GM03348 (cell line): ENCODE measurements at regions not wholly inside any gene's neighbourhood (a gene's known extent, or its start where the extent isn't known, plus 50 kb on each side); places are given as distances from the start of the nearest gene placed in this dataset.
"Not testable (repeated sequence)": the region's sequence is repeated elsewhere in the genome, so short reads cannot be mapped to it uniquely, and the experiment has no call there.

Experiments used
- DNase-seq: peaks from one replicate; pipeline ENCODE4 v3.0.0; 2012; ENCODE audit warnings: low spot score

DNA sequence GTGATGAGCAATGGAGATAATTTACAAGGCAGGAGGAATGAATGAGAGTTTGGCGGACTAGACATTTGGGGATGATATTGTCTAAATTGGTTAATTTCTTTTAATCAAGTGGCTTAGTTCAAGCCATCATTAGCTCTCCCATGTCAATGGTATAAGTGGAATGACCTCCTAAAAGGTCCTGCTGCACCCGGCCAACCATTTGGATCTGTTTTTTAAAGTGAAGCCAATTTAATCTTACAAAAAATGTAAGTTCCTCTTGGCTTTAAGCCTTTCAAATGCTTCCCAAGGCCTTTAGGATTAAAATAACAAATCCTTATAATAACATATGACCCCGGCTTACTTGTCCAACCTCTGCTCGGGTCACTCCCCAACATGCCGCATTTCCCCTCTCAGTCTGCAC lies 484.4 kb upstream of the ADAMTS9 start:
- DNase-seq, result no peak

DNA sequence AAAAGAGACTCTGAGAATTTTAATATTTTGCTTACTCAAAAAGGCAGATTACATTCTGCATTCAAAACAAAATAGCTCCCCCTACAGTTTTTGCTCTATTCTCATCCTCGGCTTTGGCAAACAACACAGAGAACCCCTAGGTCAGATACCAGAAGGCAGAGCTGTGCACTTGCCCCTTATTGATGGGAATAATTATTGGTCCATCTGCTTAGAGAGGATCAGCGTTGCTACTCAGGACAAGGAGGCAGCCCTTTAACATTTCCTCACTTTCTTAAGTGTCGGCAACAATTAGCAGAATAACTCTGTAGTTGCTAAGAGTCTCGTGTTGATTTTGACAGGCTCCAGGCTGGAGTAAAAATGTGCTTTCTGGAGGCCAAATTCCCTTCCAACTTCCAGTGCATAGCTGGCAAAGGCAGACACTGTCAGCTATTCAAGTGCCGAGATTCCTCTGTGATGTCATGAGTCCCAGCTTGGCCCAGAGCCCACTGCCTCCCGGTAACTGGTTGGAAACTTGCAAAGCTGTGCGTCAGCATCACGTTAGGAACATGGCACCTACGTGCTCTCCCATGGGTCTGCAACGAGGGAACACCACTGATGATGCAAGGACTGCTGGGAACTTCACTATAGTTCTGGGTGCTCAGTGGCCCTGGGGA lies 482.7 kb upstream of the ADAMTS9 start:
- peak; percentile 49 for DNase-seq

DNA sequence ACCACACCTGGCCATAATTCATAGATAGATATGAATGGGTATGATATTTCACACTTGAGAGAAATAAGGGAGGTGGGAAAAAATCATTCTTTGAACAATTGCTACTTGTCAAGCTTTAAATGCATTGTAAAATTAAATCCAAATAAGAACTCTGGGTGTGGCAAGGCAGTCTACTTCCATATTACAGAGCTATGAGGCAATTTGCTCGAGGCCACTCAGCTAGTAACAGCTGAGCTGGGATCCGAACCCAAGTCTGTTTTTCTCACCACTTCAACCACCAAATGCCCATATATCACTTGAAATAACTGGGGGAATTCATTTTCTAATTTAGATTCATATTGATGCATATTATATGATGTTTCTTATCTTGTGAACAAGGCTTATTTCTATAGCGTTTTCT lies 482.2 kb upstream of the ADAMTS9 start:
- DNase-seq, result no peak

DNA sequence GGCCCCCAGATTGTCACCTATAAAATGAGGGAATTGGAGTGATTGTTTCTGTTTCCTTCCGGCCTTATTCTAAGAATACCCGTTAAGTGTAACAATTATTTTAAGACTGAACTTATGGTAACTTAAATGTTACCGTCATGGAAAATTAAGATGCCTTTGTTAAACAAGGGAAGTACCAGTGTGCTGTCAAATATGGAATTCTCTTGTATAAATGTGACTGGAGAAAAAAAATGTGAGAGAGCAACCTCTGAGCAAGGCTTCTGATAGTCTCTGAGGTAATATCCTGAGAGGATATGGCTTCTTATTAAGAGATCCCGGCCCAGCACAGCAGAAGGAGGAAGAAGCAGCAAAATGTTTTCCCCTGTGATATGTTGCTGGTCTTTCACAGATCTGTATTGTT lies 480.7 kb upstream of the ADAMTS9 start:
- no peak for DNase-seq

DNA sequence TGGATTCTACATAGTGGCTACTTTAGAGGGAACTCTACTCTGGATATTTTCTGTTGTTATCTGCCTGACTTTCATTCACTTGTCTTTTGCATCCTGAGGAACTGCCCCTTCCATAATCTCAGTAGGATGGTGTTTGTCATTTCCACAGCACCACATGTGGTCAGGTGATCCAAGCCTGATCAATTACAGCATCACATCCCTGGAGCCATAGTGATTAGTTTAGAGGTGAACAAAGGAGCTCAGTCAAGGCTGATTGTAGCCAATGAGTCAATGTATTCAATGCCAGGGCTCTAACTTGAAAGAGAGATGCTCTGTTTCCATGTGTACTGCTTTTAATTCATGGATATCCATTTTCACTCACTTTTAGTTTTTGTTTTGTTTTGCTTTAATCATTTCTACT lies 478.7 kb upstream of the ADAMTS9 start:
- DNase-seq, result no peak

DNA sequence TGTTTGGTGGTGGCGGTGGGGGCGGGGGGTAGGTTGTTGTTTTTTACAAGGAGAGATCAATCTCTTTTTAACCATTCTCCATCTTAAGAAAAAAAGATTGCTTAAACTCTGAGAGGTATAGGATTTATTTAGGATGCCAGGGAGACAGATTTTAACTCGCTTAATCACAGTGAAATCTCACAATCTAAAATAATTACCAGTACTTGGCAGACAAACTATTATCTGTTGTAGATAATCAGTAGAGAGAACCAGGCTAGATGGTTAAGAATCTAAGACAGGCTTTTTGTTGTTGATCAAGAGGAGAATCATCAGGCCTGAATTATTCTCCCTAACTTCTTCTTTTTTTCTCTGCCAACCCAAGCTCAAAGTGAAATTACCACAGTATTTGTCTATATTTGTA lies 470.2 kb upstream of the ADAMTS9 start:
- no peak for DNase-seq

DNA sequence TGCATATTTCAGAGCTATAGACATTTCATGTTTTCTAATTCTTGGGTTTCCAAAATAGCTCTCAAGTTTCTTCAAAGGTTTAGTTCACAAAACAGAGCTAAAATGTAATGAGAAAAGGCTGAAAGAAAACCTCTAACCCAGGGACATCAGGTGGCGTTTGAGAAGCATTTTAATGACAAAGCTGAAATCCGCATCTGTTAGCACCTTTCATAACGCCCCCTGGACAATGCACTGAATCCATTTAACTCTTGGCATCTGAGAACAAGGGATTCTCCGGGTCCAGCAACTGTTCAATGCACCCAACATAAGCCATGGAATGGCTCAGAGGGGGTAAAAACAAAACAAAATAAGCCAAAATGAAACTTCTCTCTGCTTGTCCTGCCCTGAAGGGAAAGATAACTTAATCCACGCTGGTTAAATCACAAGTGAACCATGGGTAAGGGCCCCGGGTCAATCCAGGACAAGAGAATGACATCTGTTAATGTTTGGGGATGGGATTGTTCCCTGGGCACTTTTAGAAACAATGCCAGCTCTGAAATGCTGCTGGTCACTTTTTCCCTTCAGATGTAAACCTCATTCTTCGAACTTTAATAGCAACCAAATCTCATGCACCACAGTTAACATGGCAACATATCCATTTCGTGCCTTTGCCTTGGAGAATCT lies 466.2 kb upstream of the ADAMTS9 start:
- no peak for DNase-seq

DNA sequence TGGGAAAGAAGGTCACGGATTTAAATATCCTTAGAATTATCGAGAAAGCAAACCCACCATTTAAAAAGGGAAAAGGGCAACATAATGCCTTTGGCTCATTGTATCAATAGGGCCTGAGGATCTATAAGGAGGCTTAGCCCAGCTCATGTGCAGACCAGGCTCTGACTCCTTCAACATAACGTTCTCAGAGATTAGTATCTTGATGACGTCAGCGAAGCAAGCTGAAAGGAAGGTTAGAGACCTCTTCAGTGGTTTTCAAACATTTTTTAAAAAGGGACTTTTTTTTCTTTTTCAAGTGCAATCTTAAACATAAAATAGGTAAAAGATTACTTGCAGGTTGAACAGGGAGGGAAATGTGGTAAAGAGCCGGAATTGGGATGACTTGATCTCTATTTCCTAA lies 463.9 kb upstream of the ADAMTS9 start:
- no peak for DNase-seq

DNA sequence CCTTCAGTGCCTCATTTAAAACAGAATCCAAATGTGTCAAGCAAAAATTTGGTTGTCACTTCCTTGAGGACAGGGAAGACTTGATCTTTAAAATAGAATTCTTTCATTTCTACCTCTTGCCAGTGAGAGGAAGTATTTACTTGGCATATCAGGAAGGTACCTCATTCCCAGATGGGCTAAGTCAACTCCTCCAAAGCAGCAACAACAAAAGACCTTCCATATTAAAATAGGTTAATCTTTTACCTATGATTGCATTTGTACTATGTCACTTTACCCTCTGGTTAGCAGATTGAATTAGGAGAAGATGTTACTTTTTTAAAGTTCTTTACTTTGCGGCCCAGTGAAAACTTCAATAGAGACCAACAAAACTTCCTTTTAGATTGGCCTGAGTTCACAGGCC lies 462.1 kb upstream of the ADAMTS9 start:
- no peak for DNase-seq

DNA sequence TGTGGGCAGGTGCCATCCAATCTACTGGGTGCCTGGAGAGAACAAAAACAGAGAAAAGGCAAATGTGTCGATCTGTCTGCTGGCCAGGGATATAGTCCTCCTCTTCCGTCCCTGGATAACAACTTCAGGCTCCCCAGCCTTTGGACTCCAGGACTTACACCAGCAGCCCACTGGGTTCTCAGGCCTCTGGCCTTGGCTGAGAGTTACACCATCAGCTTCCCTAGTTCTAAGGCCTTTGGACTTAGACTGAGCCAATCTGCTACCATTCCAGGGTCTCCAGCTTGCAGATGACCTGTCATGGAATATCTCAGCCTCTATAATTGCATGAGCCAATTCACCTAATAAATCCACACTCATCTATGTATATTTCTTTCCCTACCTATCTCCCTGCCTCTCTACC lies 460.9 kb upstream of the ADAMTS9 start:
- no peak for DNase-seq

DNA sequence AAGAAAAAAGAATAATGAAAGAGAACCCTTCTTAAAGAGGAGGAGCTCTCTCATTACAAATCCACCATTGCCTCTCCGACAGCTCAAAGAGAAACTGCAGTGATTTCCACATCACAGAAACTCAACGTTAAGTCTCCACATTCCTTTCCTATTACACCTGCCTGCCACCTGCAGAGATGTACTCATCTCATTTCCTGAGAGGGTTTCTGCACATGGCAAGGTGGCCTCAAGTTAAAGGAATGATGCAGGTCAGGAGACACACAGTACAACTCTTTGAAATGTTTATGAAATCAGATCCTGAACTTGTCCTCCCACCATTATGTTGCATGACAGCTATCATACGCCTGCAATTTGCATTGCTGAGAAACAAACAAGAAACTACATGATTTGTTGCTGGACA lies 458.4 kb upstream of the ADAMTS9 start:
- DNase-seq, result no peak

DNA sequence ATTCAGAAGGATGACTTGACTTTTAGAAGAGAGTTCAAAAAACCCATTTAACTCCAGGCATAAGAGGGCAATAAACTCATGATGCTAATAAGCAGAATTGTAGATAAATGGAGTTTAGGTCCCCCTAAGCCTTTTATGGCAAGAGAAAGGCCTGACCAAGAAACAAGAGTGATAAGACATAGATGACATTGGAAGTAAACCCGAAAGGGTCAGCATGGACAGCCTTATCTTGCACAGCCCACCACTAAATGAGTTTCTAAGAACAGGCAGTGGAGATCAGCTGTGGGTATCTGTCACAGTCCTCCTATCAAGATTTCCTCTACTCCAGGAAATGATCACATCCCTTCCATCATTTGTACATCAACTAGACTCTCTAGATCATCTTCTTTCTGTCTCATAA lies 457.9 kb upstream of the ADAMTS9 start:
- DNase-seq, result no peak

DNA sequence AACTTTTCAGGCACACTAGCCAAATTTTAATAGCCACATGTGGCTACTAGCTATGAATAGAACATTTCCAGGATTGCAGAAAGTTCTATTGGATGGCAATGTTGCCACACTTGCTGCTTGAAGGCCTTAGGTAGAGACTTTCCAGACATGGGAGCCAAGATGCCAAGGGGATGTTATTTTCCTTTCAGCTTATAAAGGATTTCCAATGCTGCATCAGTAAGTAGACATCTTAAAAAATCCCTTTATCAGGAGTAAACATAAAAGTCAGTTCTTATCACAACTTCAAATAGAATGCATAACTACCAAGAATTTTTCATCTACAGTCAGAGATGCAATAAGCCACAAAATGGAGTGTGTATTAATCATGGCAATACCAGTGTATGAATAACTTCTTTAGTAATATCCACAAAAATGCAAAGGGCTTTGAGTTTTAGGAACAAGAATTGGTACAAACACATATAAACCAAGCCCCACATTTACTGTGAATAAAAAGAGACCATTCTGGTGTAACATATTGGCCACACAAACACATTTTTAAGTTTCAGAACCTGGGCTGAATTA lies 457.1 kb upstream of the ADAMTS9 start:
- peak; percentile 50 for DNase-seq

DNA sequence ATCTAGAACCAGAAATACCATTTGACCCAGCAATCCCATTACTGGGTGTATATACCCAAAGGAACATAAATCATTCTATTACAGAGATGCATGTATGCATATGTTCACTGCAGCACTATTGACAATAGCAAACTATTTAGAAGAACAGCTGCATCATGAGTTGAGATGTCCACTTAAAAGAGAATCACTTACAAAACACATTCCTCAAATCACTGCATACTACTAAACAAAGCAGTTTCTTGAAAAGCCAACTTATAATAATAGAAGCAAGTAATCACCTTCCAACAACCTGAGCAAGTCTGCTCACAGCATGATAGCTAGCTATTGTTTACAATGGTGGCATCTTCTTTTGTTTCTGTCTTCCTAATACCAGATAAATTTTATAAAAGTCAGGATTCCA lies 454.7 kb upstream of the ADAMTS9 start:
- no peak for DNase-seq

DNA sequence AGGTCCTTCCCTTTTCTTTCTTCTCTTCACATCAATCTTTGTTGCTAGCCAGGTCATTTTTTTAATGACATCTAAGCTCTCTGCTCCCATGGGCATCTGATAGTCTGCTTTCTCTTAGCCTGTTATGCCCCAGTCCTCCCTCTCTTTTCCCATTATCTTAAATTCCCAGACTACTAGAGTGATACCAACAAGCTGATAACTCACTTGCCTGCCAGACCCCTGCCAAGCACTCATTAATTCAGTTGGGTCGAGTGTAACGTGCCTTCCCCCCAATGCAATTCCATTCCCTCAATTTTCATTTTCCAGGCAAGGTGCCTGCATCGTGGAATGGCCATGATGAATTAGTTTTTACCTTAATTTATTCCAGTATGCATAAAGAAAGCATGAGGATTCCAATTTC lies 450.8 kb upstream of the ADAMTS9 start:
- DNase-seq, result no peak

DNA sequence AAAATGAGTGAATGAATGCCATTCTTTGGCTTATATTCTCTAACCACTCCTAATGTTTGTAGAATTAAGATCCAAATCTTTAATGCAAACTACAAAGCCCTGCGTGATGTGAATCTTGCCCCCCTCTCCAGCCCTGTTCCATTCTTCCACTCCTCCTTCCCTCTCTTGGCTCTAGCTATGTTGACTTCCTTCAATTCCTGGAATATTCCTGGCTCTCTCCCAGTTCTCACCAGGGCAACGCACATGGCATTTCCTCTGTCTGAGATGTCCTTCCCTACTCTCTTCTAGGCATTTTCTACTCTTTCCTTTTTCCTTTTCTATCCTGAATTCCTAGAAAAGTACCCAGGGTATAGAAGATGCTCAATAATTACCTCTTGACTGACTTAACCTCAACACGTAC lies 446.0 kb upstream of the ADAMTS9 start:
- DNase-seq, result not testable (repeated sequence)

DNA sequence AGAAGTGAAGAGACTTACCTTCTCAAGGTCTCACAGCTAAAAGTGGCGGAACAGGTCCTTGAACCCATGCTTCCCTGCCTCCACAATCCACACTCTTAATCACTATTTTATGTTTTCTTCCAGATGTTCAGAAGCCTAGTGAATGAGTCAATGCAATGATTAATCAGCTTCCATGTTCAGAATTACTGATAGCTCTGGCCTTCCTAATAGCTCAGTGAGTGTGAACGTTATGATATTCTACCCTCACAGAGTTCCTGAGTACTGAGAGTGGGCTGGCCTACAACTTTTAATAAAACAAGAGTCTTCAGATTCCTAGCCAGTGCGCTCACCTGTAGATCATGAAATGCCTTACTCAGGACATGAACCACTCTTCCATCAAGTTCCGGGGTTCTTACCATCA lies 443.0 kb upstream of the ADAMTS9 start:
- peak; percentile 14 for DNase-seq

DNA sequence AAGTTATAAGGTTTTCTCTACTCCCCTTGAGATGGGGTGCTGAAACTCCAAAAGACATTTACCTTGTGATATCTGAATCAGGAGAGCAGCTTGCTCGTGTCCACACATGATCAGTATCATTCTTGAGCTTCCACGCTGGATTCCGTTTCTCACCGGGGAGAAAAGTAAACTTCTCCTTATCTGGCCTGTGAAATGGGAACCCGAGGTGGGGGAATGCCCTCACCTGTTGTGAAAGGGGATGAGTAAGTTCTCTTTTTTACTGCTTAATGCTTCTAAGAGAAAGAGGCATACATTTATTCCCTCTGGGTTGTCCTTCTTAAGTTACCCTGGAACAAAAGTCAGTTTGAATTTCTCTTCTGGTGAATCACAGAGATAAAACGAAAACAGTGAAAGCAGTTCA lies 440.5 kb upstream of the ADAMTS9 start:
- no peak for DNase-seq

DNA sequence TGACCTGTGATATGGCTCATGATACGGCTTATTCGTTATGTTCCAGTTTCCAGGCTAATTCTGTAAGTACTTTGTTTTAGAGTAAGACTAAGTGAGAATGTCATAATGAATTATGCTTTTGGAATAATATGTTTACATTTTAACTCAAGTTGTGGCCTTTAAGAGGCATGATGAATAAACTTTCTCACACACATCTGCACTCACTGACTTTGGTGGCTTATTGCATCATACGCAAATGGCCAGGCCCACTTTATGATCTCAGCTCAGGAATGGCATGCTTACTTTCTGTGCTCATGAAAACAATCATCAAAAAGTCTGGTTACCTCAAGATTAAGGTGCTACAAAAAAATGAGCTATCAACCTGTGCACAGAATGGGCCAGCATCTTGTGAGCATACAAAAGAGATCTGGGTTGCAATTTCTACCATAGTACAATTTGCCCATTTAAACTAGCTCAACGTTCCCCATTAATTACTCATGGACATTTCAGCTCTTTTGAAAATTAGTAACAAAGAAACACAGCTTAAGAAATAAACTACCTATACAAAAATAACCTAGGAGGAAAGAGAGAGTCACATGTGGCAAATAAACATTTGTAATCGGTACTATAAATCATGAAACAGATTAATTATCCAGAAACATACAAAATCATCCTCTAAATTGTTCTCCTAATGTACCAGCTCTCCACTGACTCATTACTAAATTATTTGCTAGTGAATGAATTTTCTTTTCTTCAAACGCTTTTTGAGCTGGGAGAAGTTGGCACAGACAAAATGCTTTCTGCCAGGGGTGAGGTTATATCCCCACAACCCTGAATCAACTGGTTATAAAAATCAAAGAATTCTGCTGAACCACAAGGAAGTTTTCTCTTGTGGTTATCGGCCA lies 439.0 kb upstream of the ADAMTS9 start:
- DNase-seq, result peak; percentile 52

DNA sequence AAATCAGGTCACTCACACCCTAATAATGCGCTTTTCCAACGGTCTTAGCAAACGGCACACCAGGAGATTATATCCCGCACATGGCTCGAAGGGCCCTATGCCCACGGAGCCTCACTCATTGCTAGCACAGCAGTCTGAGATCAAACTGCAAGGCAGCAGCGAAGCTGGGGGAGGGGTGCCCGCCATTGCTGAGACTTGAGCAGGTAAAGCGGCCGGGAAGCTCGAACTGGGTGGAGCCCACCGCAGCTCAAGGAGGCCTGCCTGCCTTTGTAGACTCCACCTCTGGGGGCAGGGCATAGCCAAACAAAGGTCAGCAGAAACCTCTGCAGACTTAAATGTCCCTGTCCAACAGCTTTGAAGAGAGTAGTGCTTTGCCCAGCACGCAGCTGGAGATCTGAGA lies 432.4 kb upstream of the ADAMTS9 start:
- not testable (repeated sequence) for DNase-seq

DNA sequence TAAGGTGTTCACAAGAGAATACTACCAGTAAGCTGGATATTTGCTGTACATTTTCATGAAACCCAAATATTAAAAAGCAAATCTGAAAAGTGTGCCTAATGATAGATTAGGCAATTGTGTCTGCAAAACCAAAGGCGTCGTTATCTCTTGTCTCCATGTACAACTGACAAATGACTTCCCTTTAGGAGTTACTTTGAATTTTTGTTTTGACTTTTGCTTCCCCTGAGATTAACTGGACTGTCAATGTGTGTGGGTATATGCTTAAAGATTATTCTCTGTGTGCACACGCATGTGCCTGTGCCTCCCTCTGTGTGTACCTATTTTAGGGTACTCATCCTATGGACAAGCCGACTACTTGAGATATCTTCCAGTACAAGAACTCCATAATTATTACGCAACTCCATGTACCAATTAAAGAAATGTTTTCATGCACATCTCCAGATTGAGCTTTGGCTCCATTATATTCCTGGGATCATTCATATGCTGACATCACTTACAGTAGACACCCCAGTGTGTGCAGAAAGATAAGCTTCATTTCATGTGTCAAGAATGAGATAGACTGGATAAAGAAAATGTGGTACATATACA lies 431.2 kb upstream of the ADAMTS9 start:
- DNase-seq, result no peak

DNA sequence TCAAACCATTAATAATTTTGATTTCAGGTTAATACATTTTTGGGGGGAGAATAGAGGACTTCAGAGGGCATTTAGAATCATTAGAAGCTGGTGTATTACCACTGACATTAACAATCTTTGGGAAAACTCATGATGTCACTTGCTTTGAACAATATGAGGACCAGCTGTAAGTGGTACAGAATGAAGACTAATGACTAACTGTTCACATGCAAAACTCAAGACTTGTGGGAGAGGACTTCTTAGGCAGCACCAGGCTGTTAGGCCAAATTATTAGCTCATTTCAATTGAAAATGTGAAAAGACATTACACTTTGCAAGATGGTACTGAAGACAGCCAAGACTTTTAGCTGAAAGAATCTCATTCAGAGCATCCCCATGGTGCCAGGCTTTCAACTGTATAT lies 426.2 kb upstream of the ADAMTS9 start:
- DNase-seq, result no peak
